Transverse colon (tissue), 4 donors: ENCODE measurements at regions not wholly inside any gene's neighbourhood (a gene's known extent, or its start where the extent isn't known, plus 50 kb on each side); places are given as distances from the start of the nearest gene placed in this dataset.

ENCODE experiments used
- DNase-seq: peaks from one replicate; pipeline ENCODE4 v3.0.0-alpha.2; 2019
- H3K27ac ChIP-seq, 4 donors: fragments of 200-600 bp; sonication (generic); 2 replicates each; pipeline ENCODE4 v1.5.1; 2016 to 2018; ENCODE audit warnings: inconsistent platforms in 4 of 4
- H3K27me3 ChIP-seq: fragments of 200-600 bp; sonication (generic); 2 replicates; pipeline ENCODE4 v1.5.1; 2017; ENCODE audit warnings: inconsistent platforms
- H3K36me3 ChIP-seq, 4 donors: fragments of 200-600 bp; sonication (generic); 2 replicates each; pipeline ENCODE4 v1.5.1; 2017 to 2019; ENCODE audit warnings: inconsistent platforms in 4 of 4
- H3K4me1 ChIP-seq, 4 donors: fragments of 200-600 bp; sonication (generic); 2 replicates each; pipeline ENCODE4 v1.5.1; 2017 to 2020; ENCODE audit warnings: inconsistent platforms in 4 of 4
- H3K4me3 ChIP-seq, 4 donors: fragments of 200-600 bp; sonication (generic); 1 replicate in 1 of 4; 2 replicates in 3 of 4; pipeline versions ENCODE4 v1.5.1 to v1.6.1; 2017 to 2019; ENCODE audit warnings: inconsistent platforms in 4 of 4
- H3K9me3 ChIP-seq, 2 donors: fragments of 200-600 bp; sonication (generic); 2 replicates each; pipeline ENCODE4 v1.5.1; 2017 to 2019; ENCODE audit warnings: inconsistent platforms in 2 of 2
- CTCF ChIP-seq, 5 experiments: fragments of 200-600 bp in 3 of 5; fragments of 450-650 bp in 2 of 5; sonication (generic) in 3 of 5; IDR thresholded peaks; 1 replicate in 2 of 5; 2 replicates in 3 of 5; pipeline ENCODE4 v1.5.1; 2016 to 2017; ENCODE audit warnings: antibody characterized with exemption in 5 of 5, inconsistent platforms in 3 of 5, mild to moderate bottlenecking in 2 of 5, moderate library complexity in 1 of 5
- EP300 ChIP-seq: sonication (generic); formaldehyde crosslinking; IDR thresholded peaks from one replicate; pipeline ENCODE4 v1.6.1; 2017; ENCODE audit warnings: antibody characterized with exemption, low read depth
- POLR2A ChIP-seq: fragments of 450-650 bp; IDR thresholded peaks from one replicate; pipeline ENCODE4 v1.6.1; 2016; ENCODE audit warnings: antibody characterized with exemption, mild to moderate bottlenecking, moderate library complexity
- POLR2AphosphoS5 ChIP-seq, 3 donors: sonication (generic); formaldehyde crosslinking; IDR thresholded peaks; one replicate each; pipeline ENCODE4 v1.6.1; 2016; ENCODE audit warnings: antibody characterized with exemption in 3 of 3
- WGBS, 2 donors: methylation state at CpG; one replicate each; pipeline ENCODE4 v1.1.5; 2018; ENCODE audit warnings: low coverage in 1 of 2; 5-methylcytosine and 5-hydroxymethylcytosine counted together
- in situ Hi-C, 4 donors: fragments of 200-750 bp; cut with MboI; loops; one replicate each; pipeline versions ENCODE4 v1.15.0 to v1.15.1; 2017; ENCODE audit warnings: low sequenced_read_pairs in 3 of 4, low pct_ligation_motif_present in 1 of 4, low pct_unique_long_range_greater_than_20kb in 1 of 4
- intact Hi-C: fragments of 100-400 bp; cut with DNase I; formaldehyde crosslinking; loops from one replicate; pipeline ENCODE4 v1.15.1; 2023; ENCODE audit warnings: low total_unique reads

DNA sequence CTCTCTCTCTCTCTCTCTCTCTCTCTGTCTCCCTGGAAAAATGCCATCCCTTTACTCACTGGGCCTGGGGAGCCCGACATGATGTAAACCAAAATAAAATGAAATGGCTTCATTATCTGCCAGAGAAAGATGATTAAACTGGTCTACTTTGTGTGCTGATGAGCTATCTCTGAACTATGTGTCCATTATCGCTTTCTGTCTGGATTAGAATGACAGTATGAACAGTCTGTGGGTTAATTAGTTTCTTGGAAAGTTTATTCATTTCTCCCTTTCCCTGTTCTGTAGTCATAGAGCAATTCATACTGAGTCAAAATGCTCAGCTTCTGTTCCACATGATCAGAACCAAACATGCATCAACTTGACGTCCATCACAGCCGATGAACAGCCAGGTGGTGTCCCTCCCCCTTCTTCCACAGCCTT lies 72.4 kb upstream of the KCND3 start:
- Histone ChIP-seq H3K27ac (no peak overlapping the region), H3K4me3 (no peak overlapping the region), H3K4me1 (no peaks in the 10 kb centered on the region), H3K27me3 (no peaks in the 10 kb centered on the region), H3K9me3 (no peaks in the 10 kb centered on the region), H3K36me3 (no peaks in the 10 kb centered on the region)
- 52 to 54% methylated on average over 3 to 4 of the region's 4 CpGs for WGBS, 2 donors
- in situ Hi-C loops, result no loop called here
- TF ChIP-seq EP300, result no peak
- intact Hi-C loops, result no loop called here
- DNase-seq, result no peak

DNA sequence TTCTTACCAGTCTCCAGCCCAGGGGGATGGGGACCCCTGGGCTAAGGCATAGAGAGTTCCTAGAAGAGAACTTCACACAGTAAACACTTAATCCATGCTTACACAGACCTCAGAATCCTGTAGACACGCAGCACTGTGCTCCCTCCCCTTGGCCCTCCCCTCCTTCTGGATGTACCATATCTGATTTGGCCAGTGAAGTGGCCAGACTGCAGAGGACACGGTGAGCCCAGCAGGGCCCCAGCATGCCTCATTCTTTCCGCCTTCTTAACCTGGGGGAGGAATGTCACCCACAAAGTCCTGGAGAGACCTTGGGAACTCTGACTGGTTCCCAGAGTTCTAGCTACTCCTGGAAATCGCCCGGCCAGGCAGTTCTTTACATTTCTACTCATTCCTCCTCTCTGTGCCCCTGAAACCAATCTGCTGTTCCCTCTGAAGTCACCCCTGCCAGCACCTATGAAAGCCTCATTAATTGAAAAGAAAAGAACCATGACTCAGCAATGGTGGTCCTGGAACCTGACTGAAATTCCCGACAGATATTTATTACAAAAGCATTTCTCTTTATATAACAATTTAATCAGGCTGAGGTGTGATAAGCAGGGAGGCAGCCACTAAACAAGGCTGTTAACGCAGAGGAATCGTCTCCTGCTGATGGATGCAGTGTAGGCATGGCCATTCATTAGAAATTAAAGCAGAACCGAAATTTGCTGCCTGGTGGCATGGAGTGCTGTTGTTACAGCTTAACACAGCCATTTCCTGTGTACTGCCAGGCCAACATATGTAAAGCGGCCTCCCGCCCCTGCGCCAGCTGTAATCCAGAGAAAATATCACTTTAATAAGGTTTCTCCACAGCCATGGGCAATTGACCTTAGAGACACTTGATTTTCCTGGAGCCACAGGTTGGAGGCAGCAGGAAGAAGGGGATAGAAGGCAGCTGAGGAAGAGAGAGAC lies 74.6 kb upstream of the KCND3 start:
- intact Hi-C loops (no loop called here), in situ Hi-C loops (no loop called here)
- TF ChIP-seq CTCF (IDR thresholded peaks at IDR 0.05), result no peak
- no peak for TF ChIP-seq POLR2AphosphoS5 (IDR thresholded peaks at IDR 0.05)
- TF ChIP-seq POLR2A, result no peak
- TF ChIP-seq EP300, result no peak
- no peak overlapping the region for H3K4me3 ChIP-seq
- H3K27me3 ChIP-seq, result no peaks in the 10 kb centered on the region
- no peak overlapping the region for H3K27ac ChIP-seq
- H3K4me1 ChIP-seq, result no peaks in the 10 kb centered on the region
- no peaks in the 10 kb centered on the region for H3K9me3 ChIP-seq
- WGBS, 2 donors, result 67 to 78% methylated on average over 8 to 12 of the region's 12 CpGs
- DNase-seq, result no peak
- no peaks in the 10 kb centered on the region for H3K36me3 ChIP-seq

GRCh38 chr1:112067989-112068388 lies 78.5 kb upstream of the KCND3 start:
- H3K4me1 ChIP-seq, result no peaks in the 10 kb centered on the region
- in situ Hi-C loops, result no loop called here
- H3K9me3 ChIP-seq, result no peaks in the 10 kb centered on the region
- DNase-seq, result no peak
- no peak overlapping the region for H3K4me3 ChIP-seq
- no peak overlapping the region for H3K27ac ChIP-seq
- TF ChIP-seq POLR2A, result no peak
- no peak for TF ChIP-seq CTCF (IDR thresholded peaks at IDR 0.05)
- no peak for TF ChIP-seq POLR2AphosphoS5 (IDR thresholded peaks at IDR 0.05)
- no peak for TF ChIP-seq EP300
- WGBS, 2 donors, result 92% methylated on average over 1 of the region's 1 CpG; no CpG with 5 or more reads in 1 of the 2 donors
- intact Hi-C loops, result no loop called here
- no peaks in the 10 kb centered on the region for H3K27me3 ChIP-seq
- no peaks in the 10 kb centered on the region for H3K36me3 ChIP-seq

- H3K27me3 ChIP-seq, result no peaks in the 10 kb centered on the region
- in situ Hi-C loops, result no loop called here
- no peak for DNase-seq
These were observed 81.2 kb upstream of the KCND3 start for GRCh38 chr1:112070677-112071076.

More at GRCh38 chr1:112070677-112071076, 81.2 kb upstream of the KCND3 start:
- no peaks in the 10 kb centered on the region for H3K36me3 ChIP-seq
- no peak overlapping the region for H3K27ac ChIP-seq
- no peaks in the 10 kb centered on the region for H3K4me1 ChIP-seq
- H3K4me3 ChIP-seq, result no peak overlapping the region
- no peak for TF ChIP-seq POLR2A
- TF ChIP-seq POLR2AphosphoS5 (IDR thresholded peaks at IDR 0.05), result no peak
- TF ChIP-seq EP300, result no peak
- TF ChIP-seq CTCF (IDR thresholded peaks at IDR 0.05), result no peak
- no peaks in the 10 kb centered on the region for H3K9me3 ChIP-seq
- intact Hi-C loops, result no loop called here
- WGBS, 2 donors, result 65 to 77% methylated on average over 2 of the region's 2 CpGs
